Esophagus muscularis mucosa (tissue), 4 donors: ENCODE measurements at regions not wholly inside any gene's neighbourhood (a gene's known extent, or its start where the extent isn't known, plus 50 kb on each side); places are given as distances from the start of the nearest gene placed in this dataset.

Source experiments
- DNase-seq: peaks from one replicate; pipeline ENCODE4 v3.0.0-alpha.2; 2017; ENCODE audit errors: extremely low spot score
- H3K27ac ChIP-seq, 4 donors: fragments of 200-600 bp; sonication (generic); replicated peaks in 1 of 4; 1 replicate in 3 of 4; 2 replicates in 1 of 4; pipeline ENCODE4 v1.5.1; 2016 to 2019; ENCODE audit warnings: mild to moderate bottlenecking in 1 of 4
- H3K27me3 ChIP-seq, 4 donors: fragments of 200-600 bp; sonication (generic); one replicate each; pipeline versions ENCODE4 v1.5.1 to v1.6.0; 2016 to 2019
- H3K36me3 ChIP-seq, 4 donors: fragments of 200-600 bp; sonication (generic); one replicate each; pipeline ENCODE4 v1.5.1; 2016 to 2019
- H3K4me1 ChIP-seq, 4 donors: fragments of 200-600 bp; sonication (generic); one replicate each; pipeline ENCODE4 v1.5.1; 2016 to 2019
- H3K4me3 ChIP-seq, 4 donors: fragments of 200-600 bp; sonication (generic); 1 replicate in 2 of 4; 2 replicates in 2 of 4; pipeline ENCODE4 v1.5.1; 2016 to 2019; ENCODE audit warnings: mild to moderate bottlenecking in 4 of 4, moderate library complexity in 1 of 4
- H3K9me3 ChIP-seq, 4 donors: fragments of 200-600 bp; sonication (generic); 1 replicate in 3 of 4; 2 replicates in 1 of 4; pipeline ENCODE4 v1.5.1; 2016 to 2019
- CTCF ChIP-seq, 3 experiments: fragments of 200-600 bp in 2 of 3; fragments of 450-650 bp in 1 of 3; sonication (generic) in 2 of 3; IDR thresholded peaks; one replicate each; pipeline ENCODE4 v1.5.1; 2017 to 2019; ENCODE audit warnings: antibody characterized with exemption in 3 of 3, mild to moderate bottlenecking in 2 of 3, moderate library complexity in 1 of 3
- EP300 ChIP-seq: sonication (generic); formaldehyde crosslinking; IDR thresholded peaks from one replicate; pipeline ENCODE4 v1.6.1; 2017; ENCODE audit warnings: antibody characterized with exemption
- POLR2A ChIP-seq: fragments of 450-650 bp; IDR thresholded peaks from one replicate; pipeline ENCODE4 v1.6.1; 2017; ENCODE audit warnings: antibody characterized with exemption, moderate library complexity, mild to moderate bottlenecking, low read depth
- POLR2AphosphoS5 ChIP-seq, 2 donors: sonication (generic); formaldehyde crosslinking; IDR thresholded peaks; one replicate each; pipeline ENCODE4 v1.6.1; 2017; ENCODE audit warnings: antibody characterized with exemption in 2 of 2
- WGBS: methylation state at CpG from one replicate; pipeline ENCODE4 v1.1.5; 2018; 5-methylcytosine and 5-hydroxymethylcytosine counted together
- intact Hi-C: fragments of 100-400 bp; cut with DNase I; formaldehyde crosslinking; loops from one replicate; pipeline ENCODE4 v1.15.1; 2023

GRCh38 chr2:11995456-11995855, 249.0 kb downstream of the LPIN1 start:
- no peaks in the 10 kb centered on the region for H3K27me3 ChIP-seq
- H3K4me1 ChIP-seq = no peaks in the 10 kb centered on the region
- DNase-seq = no peak
- TF ChIP-seq POLR2A = no peak
- no peak for TF ChIP-seq EP300
- no peak for TF ChIP-seq CTCF (IDR thresholded peaks at IDR 0.05)
- TF ChIP-seq POLR2AphosphoS5 (IDR thresholded peaks at IDR 0.05) = no peak
- no peak overlapping the region for H3K27ac ChIP-seq
- H3K9me3 ChIP-seq = peaks cover 0 to 5% (median 0%) of the 10 kb centered on the region in 4 donors
- no peak overlapping the region for H3K4me3 ChIP-seq
- H3K36me3 ChIP-seq = no peaks in the 10 kb centered on the region
- intact Hi-C loops = no loop called here

GRCh38 chr2:11996618-11997017, 250.2 kb downstream of the LPIN1 start:
- Histone ChIP-seq H3K4me3 (no peak overlapping the region), H3K36me3 (no peaks in the 10 kb centered on the region), H3K4me1 (no peaks in the 10 kb centered on the region), H3K9me3 (peaks cover 0 to 5% (median 0%) of the 10 kb centered on the region in 4 donors), H3K27me3 (no peaks in the 10 kb centered on the region), H3K27ac (no peak overlapping the region)
- intact Hi-C loops = no loop called here
- no peak for TF ChIP-seq CTCF (IDR thresholded peaks at IDR 0.05)
- TF ChIP-seq POLR2AphosphoS5 (IDR thresholded peaks at IDR 0.05) = no peak
- no peak for TF ChIP-seq EP300
- no peak for TF ChIP-seq POLR2A
- no peak for DNase-seq

- DNase-seq = peak; percentile 3
- no peaks in the 10 kb centered on the region for H3K4me1 ChIP-seq
- H3K4me3 ChIP-seq = no peak overlapping the region
- no peak overlapping the region for H3K27ac ChIP-seq
- no peaks in the 10 kb centered on the region for H3K36me3 ChIP-seq
- H3K9me3 ChIP-seq = peaks cover 0 to 5% (median 0%) of the 10 kb centered on the region in 4 donors
- no peak for TF ChIP-seq POLR2A
- TF ChIP-seq CTCF (IDR thresholded peaks at IDR 0.05) = no peak
- intact Hi-C loops = no loop called here
- H3K27me3 ChIP-seq = no peaks in the 10 kb centered on the region
These were observed 250.7 kb downstream of the LPIN1 start for GRCh38 chr2:11997142-11997541.

GRCh38 chr2:11998218-11998617, 251.8 kb downstream of the LPIN1 start:
- no peak overlapping the region for H3K27ac ChIP-seq
- H3K4me1 ChIP-seq = no peaks in the 10 kb centered on the region
- intact Hi-C loops = no loop called here
- 75% methylated on average over 2 of the region's 2 CpGs for WGBS
- DNase-seq = no peak
- peaks cover 0 to 5% (median 0%) of the 10 kb centered on the region in 4 donors for H3K9me3 ChIP-seq
- TF ChIP-seq CTCF (IDR thresholded peaks at IDR 0.05) = no peak
- TF ChIP-seq POLR2A = no peak
- TF ChIP-seq EP300 = no peak
- no peak for TF ChIP-seq POLR2AphosphoS5 (IDR thresholded peaks at IDR 0.05)
- no peaks in the 10 kb centered on the region for H3K36me3 ChIP-seq
- H3K27me3 ChIP-seq = no peaks in the 10 kb centered on the region
- H3K4me3 ChIP-seq = no peak overlapping the region

GRCh38 chr2:11998626-11999378, 252.4 kb downstream of the LPIN1 start:
- intact Hi-C loops = no loop called here
- TF ChIP-seq POLR2AphosphoS5 (IDR thresholded peaks at IDR 0.05) (no peak), POLR2A (no peak), CTCF (IDR thresholded peaks at IDR 0.05) (no peak), EP300 (no peak)
- Histone ChIP-seq H3K27ac (no peak overlapping the region), H3K9me3 (peaks cover 0 to 5% (median 0%) of the 10 kb centered on the region in 4 donors), H3K27me3 (no peaks in the 10 kb centered on the region), H3K36me3 (no peaks in the 10 kb centered on the region), H3K4me3 (no peak overlapping the region), H3K4me1 (no peaks in the 10 kb centered on the region)
- no peak for DNase-seq
- WGBS = 86% methylated on average over 4 of the region's 4 CpGs
